ENCODE measurements at regions not wholly inside any gene's neighbourhood (a gene's known extent, or its start where the extent isn't known, plus 50 kb on each side); places are given as distances from the start of the nearest gene placed in this dataset.

- no peak for DNase-seq
Observed at GRCh38 chr16:27686926-27687325, 137.0 kb downstream of the KATNIP start.

- DNase-seq, result no peak
Observed at GRCh38 chr16:27687605-27688004, 137.7 kb downstream of the KATNIP start.

- DNase-seq, result no peak
Observed at GRCh38 chr16:27689711-27690110, 139.8 kb downstream of the KATNIP start.

GRCh38 chr16:27690608-27691007 lies 140.7 kb downstream of the KATNIP start:
- no peak for DNase-seq

- no peak for DNase-seq
Observed at GRCh38 chr16:27691721-27692120, 141.8 kb downstream of the KATNIP start.

GRCh38 chr16:27692576-27692975 lies 142.6 kb downstream of the KATNIP start:
- no peak for DNase-seq

- DNase-seq, result no peak
Observed at GRCh38 chr16:27695161-27695560, 145.2 kb downstream of the KATNIP start.

GRCh38 chr16:27698266-27698665 lies 148.3 kb downstream of the KATNIP start:
- no peak for DNase-seq

GRCh38 chr16:27698746-27699145 lies 148.8 kb downstream of the KATNIP start:
- no peak for DNase-seq

GRCh38 chr16:27699540-27699939 lies 149.6 kb downstream of the KATNIP start:
- no peak for DNase-seq

- DNase-seq, result no peak
Observed at GRCh38 chr16:27700304-27700995, 150.5 kb downstream of the KATNIP start.

GRCh38 chr16:27701381-27701780 lies 151.4 kb downstream of the KATNIP start:
- no peak for DNase-seq

GRCh38 chr16:27703121-27703520 lies 153.2 kb downstream of the KATNIP start:
- DNase-seq, result no peak

- no peak for DNase-seq
Observed at GRCh38 chr16:27703545-27703944, 153.6 kb downstream of the KATNIP start.

GRCh38 chr16:27704252-27704651 lies 154.3 kb downstream of the KATNIP start:
- no peak for DNase-seq

- no peak for DNase-seq
Observed at GRCh38 chr16:27706156-27706865, 156.4 kb downstream of the KATNIP start.

GRCh38 chr16:27706866-27707685 lies 157.1 kb downstream of the KATNIP start:
- DNase-seq, result no peak

GRCh38 chr16:27708651-27709050 lies 158.7 kb downstream of the KATNIP start:
- no peak for DNase-seq

GRCh38 chr16:27712251-27712711 lies 162.3 kb downstream of the KATNIP start:
- no peak for DNase-seq

GRCh38 chr16:27717726-27718125 lies 167.8 kb downstream of the KATNIP start:
- DNase-seq, result no peak

- DNase-seq, result no peak
Observed at GRCh38 chr16:27718201-27719105, 168.5 kb downstream of the KATNIP start.

GRCh38 chr16:27719106-27719445 lies 169.1 kb downstream of the KATNIP start:
- no peak for DNase-seq
